Stromal cell of bone marrow (primary cell): ENCODE measurements at regions not wholly inside any gene's neighbourhood (a gene's known extent, or its start where the extent isn't known, plus 50 kb on each side); places are given as distances from the start of the nearest gene placed in this dataset.
"Not testable (repeated sequence)": the region's sequence is repeated elsewhere in the genome, so short reads cannot be mapped to it uniquely, and the experiment has no call there.

ENCODE experiments used
- DNase-seq: peaks from one replicate; pipeline ENCODE4 v3.0.0-alpha.2; 2012; ENCODE audit warnings: low read depth

DNA sequence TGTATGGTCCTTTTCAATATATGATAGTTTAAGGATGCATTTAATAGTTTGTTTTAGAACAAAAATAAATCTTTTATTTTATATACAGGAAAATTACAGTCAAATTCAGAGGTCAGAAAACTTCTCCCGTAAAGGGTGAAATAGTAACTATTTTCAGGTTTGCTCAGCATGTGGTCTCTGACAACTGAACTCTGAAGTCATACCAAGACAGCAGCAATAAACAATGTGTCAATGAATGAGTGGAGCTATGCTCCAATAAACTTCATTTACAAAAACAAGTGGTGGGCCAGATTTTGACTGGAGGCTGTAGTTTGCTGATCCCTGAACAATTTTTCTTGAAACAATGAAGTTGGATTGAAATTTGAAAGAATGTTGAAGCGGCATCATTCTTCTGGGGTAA is 123.6 kb downstream of the ZNF248 start:
- DNase-seq, result no peak

DNA sequence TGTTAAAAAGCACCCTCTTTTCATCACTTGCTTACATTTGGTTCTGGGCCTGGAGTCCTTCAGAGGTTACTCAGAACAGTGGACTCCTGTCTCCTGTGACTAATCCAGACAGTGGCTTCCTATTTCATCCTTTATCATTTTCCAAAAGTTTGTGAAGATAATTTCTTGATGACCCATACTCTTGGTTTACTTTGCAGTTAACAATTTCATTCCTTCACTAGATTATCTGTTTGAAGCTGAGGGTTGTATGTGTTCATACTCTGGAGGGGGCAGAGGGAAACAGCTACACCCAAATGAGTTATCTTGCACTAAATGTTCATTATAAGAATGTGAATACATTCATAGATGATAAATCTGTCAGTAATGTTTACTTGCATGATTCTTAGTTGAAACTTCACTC is 124.7 kb downstream of the ZNF248 start:
- DNase-seq, result no peak

DNA sequence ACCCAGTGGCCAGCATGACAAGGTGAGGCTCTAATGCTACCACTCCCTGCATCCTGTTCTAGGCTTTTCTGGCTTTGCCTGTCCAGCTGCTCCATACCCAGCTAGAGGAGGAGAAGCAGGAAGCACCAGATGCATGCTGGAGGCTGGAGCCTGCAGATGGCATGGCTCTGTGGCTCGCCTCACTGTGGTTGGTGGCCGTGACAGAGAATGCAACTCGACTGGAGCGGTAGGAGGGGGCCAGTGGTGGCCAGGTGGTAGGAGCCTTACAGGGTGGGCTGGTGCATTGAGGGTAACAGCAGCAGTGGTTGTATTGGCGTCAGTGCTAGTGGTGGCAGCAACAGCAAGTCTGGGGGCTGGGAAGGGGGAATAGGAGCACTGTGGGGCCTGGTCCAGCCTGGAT is 128.6 kb downstream of the ZNF248 start:
- DNase-seq, result no peak

DNA sequence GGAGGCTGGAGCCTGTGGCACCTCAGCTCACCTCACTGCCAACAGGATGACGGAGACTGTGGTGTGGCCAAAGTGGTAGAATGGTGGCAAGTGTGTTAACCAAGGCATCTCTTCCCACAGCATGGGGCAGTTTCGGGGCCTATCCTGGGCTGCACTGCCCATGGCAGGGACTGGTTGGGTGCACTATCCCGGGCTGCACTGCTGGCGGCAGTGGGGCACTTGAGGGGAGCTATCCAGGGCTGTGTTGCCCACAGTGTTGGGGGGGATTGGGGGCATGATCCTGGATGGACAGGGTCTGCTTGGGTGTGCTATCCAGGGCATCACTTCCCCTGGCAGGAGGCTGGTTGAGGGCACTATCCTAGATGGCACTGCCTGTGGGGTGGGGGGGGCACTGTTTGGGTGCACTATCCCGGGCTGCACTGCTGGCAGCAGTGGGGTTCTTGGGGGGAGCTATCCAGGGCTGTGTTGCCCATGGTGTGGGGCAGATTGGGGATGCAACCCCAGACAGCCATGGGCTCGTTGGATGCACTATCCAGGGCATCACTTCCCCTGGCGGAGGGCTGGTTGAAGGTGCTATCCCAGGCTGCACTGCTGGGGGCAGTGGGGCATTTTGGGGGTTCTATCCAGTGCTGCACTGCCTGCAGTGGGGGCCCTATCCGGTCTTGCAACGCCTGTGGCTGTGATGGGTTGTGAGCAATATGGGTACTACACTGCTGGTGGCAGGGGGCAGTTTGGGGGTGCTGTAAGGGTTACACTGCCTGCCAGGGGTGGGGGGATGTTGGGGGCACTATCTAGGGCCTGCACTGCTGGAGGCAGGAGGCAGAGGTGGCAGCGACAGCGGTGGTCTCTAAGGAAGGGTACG is 129.7 kb downstream of the ZNF248 start:
- no peak for DNase-seq

DNA sequence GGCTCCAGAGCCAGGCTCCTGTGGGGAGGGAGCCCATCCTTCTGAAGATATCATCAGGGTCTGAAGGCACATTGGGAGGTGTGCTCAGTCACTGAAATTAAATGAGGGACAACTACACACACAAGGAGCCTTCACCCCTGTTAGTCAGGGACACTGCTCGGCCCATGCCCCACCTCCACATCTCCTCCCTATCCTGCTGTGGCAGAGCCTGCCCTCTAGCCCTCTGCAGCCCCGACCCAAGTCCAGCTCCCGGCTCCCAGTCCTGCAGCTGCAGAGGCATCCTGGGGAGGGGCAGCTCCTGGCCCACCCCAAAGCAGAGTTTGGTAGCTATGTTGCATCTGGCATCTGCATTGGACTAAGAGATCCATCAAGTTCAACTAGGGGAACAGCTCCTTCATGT is 136.3 kb downstream of the ZNF248 start:
- DNase-seq, result no peak

DNA sequence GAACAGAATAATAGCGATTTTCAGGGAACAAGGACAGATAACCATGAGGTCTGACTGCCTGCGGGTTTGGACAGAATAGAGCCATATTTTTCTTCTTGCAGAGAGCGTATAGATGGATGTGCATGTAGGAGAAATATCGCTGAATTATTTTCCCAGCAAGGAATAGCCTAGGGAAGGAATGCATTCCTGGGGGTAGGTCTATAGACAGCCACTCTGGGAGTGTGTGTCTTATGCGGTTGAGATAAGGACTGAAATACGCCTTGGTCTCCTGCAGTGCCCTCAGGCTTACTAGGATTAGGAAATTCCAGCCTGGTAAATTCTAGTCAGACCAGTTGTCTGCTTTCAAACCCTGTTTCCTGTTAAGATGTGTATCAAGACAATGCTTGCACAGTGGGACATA is 139.3 kb downstream of the ZNF248 start:
- not testable (repeated sequence) for DNase-seq

DNA sequence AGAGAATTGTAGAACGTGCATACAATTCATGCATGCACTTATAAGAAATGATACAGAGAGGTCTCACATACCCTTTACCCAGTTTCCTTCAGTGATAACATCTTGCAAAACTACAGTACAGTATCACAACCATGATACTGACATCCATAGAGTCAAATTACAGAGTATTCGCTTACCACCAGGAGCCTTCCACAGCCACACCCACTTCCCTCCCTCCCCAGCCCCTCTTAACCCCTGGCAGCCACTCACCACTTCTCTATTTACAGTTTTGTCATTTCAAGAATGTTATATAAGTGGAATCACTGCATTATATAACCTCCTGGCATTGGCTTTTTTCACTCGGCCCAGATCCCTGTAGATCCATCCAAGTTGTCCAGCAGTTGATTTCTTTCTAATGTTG is 143.8 kb downstream of the ZNF248 start:
- no peak for DNase-seq

DNA sequence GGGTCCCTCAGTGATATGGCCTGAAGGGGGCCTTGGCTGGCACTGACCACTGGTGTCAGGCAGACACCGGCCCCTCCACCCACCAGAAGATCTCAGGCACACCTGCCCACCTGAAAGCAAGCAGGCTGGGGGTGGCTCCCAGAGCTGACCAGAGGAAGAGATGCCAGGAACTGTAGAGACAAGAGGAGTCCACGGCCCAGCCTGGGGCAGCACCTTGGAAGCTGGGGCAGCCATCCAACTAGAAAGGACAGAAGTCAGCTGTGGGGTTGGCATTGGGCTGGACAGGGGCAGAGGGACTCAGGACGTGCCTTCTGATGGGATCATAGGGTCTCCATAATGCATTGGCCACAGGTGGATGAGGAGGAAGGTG is 144.3 kb downstream of the ZNF248 start:
- DNase-seq, result no peak

DNA sequence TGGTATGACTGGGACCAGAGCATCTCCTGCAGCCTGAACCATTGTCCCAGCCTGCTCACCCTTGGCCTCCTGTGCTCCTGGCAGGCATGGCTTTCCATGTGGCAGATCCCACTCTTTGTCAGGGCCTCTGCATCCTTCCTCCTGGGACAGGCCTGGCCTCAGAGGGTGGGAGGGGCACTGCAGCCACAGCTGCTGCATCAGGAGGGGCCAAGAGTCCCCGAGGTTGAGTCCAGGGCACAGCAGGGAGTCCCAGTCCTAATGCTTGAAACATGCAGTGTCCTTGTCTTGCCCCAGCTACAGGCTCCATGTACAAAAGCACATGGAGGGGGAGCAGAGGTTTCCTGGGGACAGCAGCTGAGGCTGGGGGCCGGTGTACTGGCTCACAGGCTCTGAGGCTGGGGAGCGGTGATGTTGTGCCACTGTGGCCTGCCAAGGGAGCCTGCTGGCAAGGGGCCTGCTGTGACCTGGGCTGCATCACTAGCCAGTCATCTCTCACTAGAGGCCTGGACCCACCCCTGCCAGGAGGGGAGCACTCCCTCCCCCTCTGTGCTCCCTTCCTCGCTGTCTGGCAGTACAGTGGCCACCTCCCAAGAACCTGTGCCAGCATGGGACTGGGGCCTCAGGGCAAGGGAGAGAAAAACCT is 144.8 kb downstream of the ZNF248 start:
- DNase-seq, result no peak

DNA sequence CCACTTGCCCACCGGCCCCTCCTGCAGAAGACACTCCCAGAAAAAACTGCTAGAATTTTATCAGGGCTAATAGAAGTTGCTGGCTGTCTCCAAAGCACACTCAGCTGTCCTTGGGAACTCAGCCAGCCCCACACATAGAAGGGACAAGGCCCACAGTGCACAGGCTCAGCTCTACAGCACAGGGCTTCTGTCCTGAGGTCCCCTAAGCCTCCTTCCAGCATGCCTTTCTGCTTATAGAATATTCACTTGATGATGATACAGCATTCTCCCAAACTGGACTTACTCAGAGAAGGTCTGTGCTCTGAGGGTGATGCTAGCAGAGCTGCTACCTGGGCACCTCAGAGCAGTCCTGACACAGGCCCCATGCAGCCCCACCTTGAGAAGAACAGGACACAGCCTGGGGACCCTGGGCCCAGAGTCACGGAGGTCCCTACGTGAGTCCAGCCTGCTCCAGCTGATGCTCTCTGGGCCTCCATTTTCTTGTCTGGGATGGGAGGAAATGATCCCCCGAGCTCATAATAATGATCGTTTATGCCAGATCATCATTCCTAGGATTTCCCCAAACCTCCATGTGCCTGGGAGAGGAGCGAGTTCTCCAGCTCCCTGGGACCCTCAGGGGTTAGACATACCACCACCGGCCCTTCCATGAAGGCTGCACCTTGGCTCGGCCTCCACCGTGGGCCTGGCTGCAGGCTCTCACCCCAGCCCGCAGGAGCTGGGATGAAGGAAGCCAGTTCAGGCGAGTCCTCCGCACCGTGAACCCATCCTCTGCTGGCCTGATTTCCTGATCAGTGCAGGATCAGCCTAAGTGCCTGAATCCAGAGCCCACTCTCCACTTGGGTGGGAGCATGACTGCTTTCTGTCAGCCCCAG is 145.6 kb downstream of the ZNF248 start:
- no peak for DNase-seq

DNA sequence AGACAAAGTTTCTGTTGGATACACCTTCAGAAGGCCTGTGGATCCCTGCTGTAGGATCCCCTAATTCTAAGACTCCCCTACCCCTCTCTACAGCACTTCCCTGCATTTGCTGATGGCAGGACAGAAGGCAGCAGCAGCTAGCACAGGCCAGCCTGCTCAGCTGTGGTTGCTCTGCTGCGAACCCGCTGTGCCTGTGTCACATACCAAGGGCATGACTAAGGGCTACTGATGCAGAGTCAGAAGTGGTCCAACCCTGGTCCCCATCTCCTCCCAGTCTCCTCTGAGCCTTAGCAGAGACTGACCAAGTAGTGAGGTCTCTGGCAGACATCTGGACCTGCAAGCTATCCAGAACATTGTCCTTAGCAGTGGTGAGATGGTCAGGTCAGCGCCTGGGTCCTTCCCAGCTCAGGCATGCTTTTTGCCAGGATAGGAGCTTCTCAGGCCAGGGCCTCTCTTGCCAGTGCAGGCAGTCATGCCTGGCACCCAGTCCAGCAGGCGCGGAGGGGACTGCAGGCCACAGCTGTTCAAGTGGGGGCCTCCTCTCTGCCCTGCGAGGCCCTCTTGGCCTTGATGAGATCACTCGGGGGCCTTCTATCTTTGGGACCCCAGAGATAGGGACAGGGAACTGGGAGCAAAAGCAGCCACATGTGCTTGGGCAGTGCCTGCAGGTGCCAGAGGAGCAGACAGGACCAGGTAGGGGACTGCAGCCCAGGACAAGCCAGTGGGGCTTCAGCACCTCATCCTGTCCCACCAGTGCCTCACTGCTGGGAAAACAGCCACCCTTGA is 146.4 kb downstream of the ZNF248 start:
- no peak for DNase-seq

DNA sequence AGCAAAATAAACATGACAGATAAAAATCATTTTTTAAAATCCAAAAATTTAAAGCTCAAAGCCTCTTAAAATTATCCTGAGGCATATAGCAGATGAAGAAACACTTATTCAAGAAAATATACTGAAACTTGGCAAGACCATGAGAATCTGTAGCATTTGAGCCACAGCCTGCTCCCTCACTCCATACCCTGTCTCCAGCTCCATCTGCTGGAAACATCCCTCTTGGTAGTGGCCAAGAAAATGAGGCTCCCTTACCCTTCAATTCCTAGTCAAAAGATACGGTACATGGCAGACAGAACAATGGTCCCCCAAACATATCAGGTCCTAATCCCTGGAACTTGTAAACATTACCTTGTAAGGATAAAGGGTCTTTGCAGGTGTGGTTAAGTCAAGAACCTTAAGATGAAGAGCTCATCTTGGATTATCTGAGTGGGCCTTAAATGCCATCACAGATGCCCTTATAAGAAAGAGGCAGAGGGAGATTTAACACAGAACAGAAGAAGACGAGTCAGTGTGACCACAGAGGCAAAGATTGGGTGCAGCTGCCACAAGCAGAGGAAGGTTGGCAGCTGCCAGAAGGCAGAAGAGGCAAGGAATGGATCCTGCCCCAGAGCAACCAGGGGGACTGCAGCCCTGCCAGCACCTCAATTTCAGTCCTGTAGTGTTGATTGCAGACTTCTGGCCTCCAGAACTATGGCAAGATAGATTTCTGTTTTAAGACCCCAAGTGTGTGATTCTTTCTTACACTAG is 149.4 kb downstream of the ZNF248 start:
- no peak for DNase-seq

DNA sequence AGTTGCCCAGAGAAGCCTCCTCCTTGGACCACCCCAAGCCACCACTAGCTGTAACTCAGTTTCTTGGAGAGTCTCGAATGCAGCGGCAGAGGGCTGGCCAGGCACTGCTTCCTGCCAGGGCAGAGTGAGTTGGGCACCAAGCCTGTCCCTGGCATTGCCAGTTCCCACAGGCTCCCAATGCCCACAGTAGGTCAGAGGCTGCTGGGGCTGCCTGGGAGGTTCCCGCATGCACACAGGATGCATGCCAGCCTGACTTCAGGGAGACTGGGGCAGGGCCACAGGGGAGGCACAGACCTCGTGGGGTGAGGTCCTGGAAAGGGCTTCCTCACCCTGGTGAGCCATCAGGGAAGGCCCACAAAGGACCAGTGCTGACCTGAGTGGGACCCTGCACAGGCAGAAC is 152.8 kb downstream of the ZNF248 start:
- DNase-seq, result no peak

DNA sequence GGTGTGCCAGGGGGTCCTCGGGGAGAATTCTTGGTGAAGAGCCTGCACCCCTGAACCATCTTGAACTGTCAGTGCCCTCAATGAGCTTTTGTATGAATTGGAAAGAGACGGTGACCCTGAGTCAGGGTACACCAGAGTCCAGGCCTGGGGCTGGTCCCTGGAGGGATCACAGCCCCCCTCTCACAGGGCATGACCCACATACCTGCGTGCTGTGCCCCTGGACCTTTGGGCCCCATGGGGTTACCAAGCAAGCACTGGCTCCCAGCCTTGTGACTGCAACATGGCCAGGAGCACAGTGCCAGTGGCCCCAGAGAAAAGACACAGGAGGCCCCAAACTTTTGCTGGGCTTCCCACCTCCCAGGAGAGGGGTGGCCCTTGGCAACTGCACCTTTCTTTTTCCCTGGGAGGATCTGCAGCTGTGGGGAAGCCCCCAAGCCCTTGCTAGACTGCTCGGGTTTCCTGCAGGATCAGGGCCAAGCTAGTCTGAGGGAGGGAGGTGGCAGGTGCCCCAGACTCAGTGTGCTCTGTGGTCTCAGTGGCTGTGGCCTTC is 153.5 kb downstream of the ZNF248 start:
- no peak for DNase-seq

DNA sequence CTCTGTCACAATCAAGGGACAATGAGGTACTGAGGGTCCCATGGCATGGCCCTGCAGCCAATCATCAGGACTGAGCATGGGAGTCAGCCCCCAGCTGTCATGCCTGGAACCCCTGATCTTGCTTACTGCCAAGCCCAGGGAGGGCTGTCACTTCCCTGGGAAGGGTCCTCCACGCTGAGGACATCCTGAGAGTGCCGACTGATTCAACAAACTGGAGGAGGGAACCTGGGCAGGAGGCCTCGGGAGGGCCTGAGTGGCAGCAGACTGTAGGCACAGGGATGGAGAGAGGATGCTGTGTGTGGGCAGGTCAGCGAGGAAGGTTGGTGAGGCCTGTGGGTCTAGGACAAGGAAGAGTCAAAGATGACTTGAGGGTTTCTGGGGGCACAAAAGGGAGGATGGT is 154.3 kb downstream of the ZNF248 start:
- no peak for DNase-seq

DNA sequence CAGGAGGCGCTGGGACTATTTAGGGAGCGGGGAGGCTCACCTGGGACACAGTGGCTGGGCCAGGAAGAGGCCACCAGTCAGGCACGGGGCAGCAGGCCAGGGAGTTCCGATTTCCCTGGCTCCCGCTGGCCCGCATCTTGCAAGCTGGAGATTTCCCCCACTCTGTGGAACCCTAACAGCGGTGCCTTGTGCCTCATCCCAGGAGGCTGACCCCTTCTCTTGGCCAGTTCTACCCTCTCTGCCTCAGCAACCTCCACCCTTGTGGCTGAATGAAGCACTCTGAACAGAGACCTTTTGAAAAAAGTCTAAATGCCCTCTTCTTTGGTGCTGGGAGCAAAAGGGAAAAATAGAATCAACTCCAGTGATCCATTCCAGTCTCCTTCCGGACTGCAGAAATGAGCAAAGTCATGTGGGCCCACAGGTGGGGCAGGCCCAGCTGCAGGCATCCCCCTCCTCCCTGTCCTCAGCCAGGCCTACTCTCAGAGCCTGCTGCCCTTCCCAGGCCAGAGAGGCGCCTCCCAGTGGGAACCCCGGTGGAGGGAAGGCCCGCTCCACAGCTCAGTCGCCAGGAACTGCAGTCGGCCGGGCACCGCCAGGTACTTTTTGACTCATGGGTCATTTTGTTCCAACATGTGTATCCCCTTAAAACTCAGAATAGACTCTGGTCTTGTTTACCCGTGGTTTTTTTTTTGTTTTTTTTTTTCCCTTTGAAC is 155.5 kb downstream of the ZNF248 start:
- no peak for DNase-seq

DNA sequence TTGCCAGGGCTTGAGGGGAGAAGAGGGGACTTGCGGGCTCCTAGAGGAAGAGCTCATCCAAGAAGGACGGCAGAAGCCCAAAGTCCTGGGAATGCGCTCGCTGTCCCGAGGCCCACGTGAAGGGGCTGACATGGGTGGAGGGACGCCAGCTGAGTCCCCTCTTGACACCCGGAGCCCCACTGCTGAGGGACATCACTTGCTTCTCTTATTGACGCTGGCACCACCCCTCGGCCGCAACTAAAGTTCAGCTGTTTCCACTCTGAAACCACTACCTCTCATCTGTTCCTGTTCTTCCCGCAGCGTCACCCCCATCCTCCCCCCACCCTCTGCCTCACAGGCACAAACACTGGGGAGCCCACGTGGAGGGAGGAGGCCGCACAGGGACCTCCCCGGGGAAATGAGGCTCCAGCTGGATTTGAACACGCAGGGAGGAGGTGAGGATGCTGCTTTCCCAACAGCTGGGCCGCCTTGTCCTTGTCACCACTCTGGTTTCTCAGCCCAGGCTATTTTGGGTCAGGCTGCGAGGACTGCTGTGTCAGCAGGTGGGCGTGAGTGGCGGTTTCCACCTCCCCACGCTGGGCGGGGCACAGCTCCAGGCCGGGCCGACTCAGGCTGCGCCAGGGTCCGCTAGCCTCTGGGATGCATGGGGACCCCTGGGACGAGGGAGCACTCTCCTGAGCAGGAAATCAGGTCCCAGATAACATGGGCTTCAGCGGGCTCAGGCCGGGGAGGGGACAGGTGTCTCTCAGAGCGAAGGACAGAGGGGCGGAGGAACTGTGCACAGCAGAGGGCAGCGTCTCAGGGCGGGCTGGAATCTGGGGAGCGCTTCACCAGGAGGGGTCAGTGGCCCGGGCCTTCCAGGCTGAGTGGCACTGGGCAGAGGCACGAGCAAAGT is 156.3 kb downstream of the ZNF248 start:
- DNase-seq, result no peak

DNA sequence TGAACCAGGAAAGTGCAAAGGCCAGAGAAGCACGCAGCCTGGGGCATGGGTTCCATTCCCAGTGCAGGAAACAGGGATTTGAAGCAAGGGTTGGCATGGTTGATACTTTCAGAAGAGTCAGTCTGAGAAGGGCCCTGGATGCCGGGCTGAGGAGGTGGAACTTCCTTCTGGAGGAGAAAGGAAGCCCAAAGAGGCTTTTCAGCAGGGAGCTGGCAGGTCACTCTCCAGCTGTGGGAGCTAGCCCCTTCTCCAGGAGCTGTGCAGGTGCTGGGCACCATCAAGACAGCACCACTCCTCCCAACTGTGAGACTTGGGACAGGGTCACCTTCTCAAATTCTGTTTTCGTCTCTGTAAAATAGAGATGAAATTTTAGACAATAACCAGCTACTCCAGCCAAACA is 169.8 kb downstream of the ZNF248 start:
- DNase-seq, result no peak
